Stimulated activated CD4-positive, alpha-beta T cell treated with anti-CD3 and anti-CD28 coated beads, Interleukin-1b, Interleukin-23, amount 100 ng/mL, for 1 hour (primary cell): ENCODE measurements at regions not wholly inside any gene's neighbourhood (a gene's known extent, or its start where the extent isn't known, plus 50 kb on each side); places are given as distances from the start of the nearest gene placed in this dataset.

Source experiments
- DNase-seq, 2 donors: peaks; one replicate each; pipeline ENCODE4 v3.0.0-alpha.2; 2020; ENCODE audit warnings: low read depth in 2 of 2

- DNase-seq = no peak
Observed at GRCh38 chr13:103203735-103204330, 137.6 kb upstream of the SLC10A2 start.

GRCh38 chr13:103200118-103200885 lies 134.1 kb upstream of the SLC10A2 start:
- DNase-seq = no peak

GRCh38 chr13:103199380-103200088 lies 133.3 kb upstream of the SLC10A2 start:
- no peak for DNase-seq

- no peak for DNase-seq
Observed at GRCh38 chr13:103196356-103196755, 130.1 kb upstream of the SLC10A2 start.

GRCh38 chr13:103195762-103196161 lies 129.5 kb upstream of the SLC10A2 start:
- no peak for DNase-seq

- DNase-seq = no peak
Observed at GRCh38 chr13:103194871-103195270, 128.7 kb upstream of the SLC10A2 start.

GRCh38 chr13:103192511-103193135 lies 126.4 kb upstream of the SLC10A2 start:
- DNase-seq = no peak

- DNase-seq = no peak
Observed at GRCh38 chr13:103190841-103191240, 124.6 kb upstream of the SLC10A2 start.

- DNase-seq = no peak
Observed at GRCh38 chr13:103188713-103189326, 122.6 kb upstream of the SLC10A2 start.

- DNase-seq = no peak
Observed at GRCh38 chr13:103187721-103188156, 121.5 kb upstream of the SLC10A2 start.

GRCh38 chr13:103184413-103184812 lies 118.2 kb upstream of the SLC10A2 start:
- no peak for DNase-seq

- DNase-seq = no peak
Observed at GRCh38 chr13:103178986-103179943, 113.0 kb upstream of the SLC10A2 start.

GRCh38 chr13:103174966-103175365 lies 108.7 kb upstream of the SLC10A2 start:
- no peak for DNase-seq

- DNase-seq = no peak
Observed at GRCh38 chr13:103168901-103169508, 102.8 kb upstream of the SLC10A2 start.

- DNase-seq = no peak
Observed at GRCh38 chr13:103164251-103164650, 98.0 kb upstream of the SLC10A2 start.

- DNase-seq = no peak
Observed at GRCh38 chr13:103161476-103161875, 95.3 kb upstream of the SLC10A2 start.

GRCh38 chr13:103157434-103158145 lies 91.4 kb upstream of the SLC10A2 start:
- DNase-seq = no peak

- no peak for DNase-seq
Observed at GRCh38 chr13:103157016-103157415, 90.8 kb upstream of the SLC10A2 start.

- DNase-seq = no peak
Observed at GRCh38 chr13:103156346-103156998, 90.3 kb upstream of the SLC10A2 start.
